ENCODE measurements at regions not wholly inside any gene's neighbourhood (a gene's known extent, or its start where the extent isn't known, plus 50 kb on each side); places are given as distances from the start of the nearest gene placed in this dataset.

DNA sequence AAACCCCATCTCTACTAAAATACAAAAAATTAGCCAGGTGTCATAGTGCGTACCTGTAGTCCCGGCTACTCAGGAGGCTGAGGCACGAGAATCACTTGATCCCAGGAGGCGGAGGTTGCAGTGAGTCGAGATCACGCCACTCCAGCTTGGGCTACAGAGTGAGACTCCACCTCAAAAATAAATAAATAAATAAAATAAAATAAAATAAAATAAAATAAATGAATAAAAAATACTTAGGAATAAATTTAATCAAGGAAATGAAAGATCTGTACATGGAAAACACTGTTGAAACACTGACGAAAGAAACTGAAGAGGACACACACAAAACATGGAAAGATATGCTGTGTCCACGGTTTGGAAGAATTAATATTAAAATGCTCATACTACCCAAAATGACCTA lies 56.5 kb upstream of the ASPRV1 start:
- CTCF ChIA-PET: no interaction called here
- TF ChIP-seq, protein P1, sequence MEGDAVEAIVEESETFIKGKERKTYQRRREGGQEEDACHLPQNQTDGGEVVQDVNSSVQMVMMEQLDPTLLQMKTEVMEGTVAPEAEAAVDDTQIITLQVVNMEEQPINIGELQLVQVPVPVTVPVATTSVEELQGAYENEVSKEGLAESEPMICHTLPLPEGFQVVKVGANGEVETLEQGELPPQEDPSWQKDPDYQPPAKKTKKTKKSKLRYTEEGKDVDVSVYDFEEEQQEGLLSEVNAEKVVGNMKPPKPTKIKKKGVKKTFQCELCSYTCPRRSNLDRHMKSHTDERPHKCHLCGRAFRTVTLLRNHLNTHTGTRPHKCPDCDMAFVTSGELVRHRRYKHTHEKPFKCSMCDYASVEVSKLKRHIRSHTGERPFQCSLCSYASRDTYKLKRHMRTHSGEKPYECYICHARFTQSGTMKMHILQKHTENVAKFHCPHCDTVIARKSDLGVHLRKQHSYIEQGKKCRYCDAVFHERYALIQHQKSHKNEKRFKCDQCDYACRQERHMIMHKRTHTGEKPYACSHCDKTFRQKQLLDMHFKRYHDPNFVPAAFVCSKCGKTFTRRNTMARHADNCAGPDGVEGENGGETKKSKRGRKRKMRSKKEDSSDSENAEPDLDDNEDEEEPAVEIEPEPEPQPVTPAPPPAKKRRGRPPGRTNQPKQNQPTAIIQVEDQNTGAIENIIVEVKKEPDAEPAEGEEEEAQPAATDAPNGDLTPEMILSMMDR (IDR thresholded peaks at IDR 0.05; ENCODE audit: insufficient read depth, low read length, missing control alignments): no peak
- POLR2A ChIA-PET: no interaction called here
- DNase-seq (ENCODE audit: low read depth, low spot score): no peak
- H3K4me3 ChIP-seq (ENCODE audit: low read depth, low read length): no peak overlapping the region

DNA sequence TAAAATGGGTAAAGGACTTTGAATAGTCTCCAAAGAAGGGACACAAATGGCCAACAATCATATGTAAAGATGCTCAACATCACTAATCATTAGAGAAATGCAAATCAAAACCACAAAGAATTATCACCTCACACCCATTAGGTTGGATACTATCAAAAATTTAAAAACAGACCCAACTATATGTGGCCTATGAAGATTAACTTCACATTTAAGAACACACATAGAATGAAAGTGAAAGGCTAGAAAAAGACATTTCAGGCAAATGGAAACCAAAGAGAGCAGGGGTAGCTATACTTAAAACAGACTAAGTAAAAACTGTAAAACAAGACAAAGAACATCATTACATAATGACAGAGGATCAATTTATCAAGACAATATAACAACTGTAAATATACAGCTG lies 53.5 kb upstream of the ASPRV1 start:
- ChIA-PET CTCF (no interaction called here), POLR2A (no interaction called here)
- TF ChIP-seq, protein P1 (IDR thresholded peaks at IDR 0.05; ENCODE audit: insufficient read depth, low read length, missing control alignments): no peak
- no peak overlapping the region for H3K4me3 ChIP-seq (ENCODE audit: low read depth, low read length)
- no peak for DNase-seq (ENCODE audit: low read depth, low spot score)

- H3K4me3 ChIP-seq (ENCODE audit: low read depth, low read length): no peak overlapping the region
- ChIA-PET CTCF (interaction anchor here (1.1 kb wide), 1 partner anchor 58 kb away, joined by 4 read pairs; no protein-coding TSS in a partner anchor), POLR2A (no interaction called here)
- DNase-seq (ENCODE audit: low read depth, low spot score): no peak
- TF ChIP-seq, protein P1 (IDR thresholded peaks at IDR 0.05; ENCODE audit: insufficient read depth, low read length, missing control alignments): no peak
Measured at GRCh38 chr2:70012887-70013286, 51.5 kb upstream of the ASPRV1 start.

DNA sequence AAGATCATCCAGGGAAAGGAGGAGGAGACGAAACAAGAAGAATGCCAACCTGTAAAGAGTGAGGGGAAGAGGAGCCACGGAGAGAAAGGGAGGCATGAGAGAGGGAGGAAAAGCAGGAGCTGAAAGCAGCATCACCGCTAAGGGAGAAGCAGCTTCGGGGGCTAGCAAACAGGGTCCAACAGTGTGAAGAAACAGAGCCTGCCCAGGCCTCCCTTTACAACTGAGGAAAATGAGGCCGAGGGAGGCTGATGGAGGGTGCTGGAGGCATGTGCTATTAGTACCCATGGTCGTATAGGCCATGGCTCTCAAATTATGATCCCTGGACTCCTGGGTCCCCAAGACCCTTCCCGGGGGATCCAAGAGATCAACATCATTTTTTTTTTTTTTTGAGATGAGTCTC lies 50.4 kb upstream of the ASPRV1 start:
- CTCF ChIA-PET: no interaction called here
- H3K4me3 ChIP-seq (ENCODE audit: low read depth, low read length): no peak overlapping the region
- POLR2A ChIA-PET: no interaction called here
- DNase-seq (ENCODE audit: low read depth, low spot score): no peak
- TF ChIP-seq, protein P1 (IDR thresholded peaks at IDR 0.05; ENCODE audit: insufficient read depth, low read length, missing control alignments): no peak

DNA sequence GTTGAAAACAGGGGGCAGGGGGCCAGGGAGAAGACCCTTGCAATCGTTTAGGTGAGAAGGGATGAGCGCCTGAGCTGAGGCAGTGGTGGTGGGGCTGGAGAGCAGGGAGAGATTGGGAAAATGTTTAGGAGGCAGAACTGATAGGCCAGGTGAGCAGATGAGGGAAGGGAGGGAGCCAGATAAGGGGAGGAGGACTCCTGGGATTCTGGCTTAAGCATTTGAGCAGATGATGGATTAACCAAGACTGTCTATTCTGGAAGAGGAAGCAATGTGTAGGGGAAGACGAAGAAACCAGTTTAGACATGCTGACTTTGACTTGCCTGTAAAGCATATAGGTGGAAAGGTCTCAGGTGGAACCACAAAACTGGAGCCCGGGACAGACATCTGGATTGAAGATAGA lies 49.9 kb upstream of the ASPRV1 start:
- CTCF ChIA-PET: no interaction called here
- no peak overlapping the region for H3K4me3 ChIP-seq (ENCODE audit: low read depth, low read length)
- DNase-seq (ENCODE audit: low read depth, low spot score): no peak
- POLR2A ChIA-PET: no interaction called here
- TF ChIP-seq, protein P1 (IDR thresholded peaks at IDR 0.05; ENCODE audit: insufficient read depth, low read length, missing control alignments): no peak
